Keratinocyte (primary cell): ENCODE measurements at regions not wholly inside any gene's neighbourhood (a gene's known extent, or its start where the extent isn't known, plus 50 kb on each side); places are given as distances from the start of the nearest gene placed in this dataset.

Source experiments
- CTCF ChIP-seq, 3 experiments: IDR thresholded peaks in 1 of 3; conservative IDR thresholded peaks in 1 of 3; optimal IDR thresholded peaks in 1 of 3; 2 replicates in 2 of 3; 3 replicates in 1 of 3; pipeline versions ENCODE3 to v1.5.1; 2011; ENCODE audit warnings: low read length in 3 of 3, mild to moderate bottlenecking in 3 of 3, moderate library complexity in 2 of 3, control low read depth in 1 of 3, inconsistent platforms in 1 of 3; ENCODE audit not compliant: insufficient read depth in 2 of 3; ENCODE audit errors: extremely low read depth in 1 of 3
- EZH2 ChIP-seq: IDR thresholded peaks from one replicate; pipeline ENCODE4 v1.6.1; 2012; ENCODE audit warnings: inconsistent platforms, mild to moderate bottlenecking, low read length, moderate library complexity

DNA sequence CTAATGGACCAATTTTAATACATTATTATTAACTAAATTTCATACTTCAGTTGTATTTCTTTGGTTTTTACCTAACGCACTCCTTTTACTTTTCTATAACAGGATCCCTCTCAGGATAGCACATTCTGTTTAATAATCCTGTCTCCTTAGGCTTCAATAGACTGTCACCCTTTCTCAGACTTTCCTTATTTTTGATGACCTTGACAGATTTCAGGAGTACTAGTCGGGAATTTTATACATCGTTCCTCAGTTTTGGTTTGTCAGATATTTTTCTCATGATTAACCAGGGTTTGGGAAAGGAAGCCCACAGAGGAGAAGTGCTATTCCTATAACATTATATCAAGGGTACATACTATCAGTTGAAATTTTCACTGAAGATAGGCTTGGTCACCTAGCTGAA, 768.0 kb upstream of the GJE1 start:
- TF ChIP-seq CTCF (optimal IDR thresholded peaks at IDR 0.05 in 1 of 3, IDR thresholded peaks at IDR 0.05 in 1 of 3, conservative IDR thresholded peaks at IDR 0.05 in 1 of 3; ENCODE audit: extremely low read depth in 1 of 3, insufficient read depth in 2 of 3, low read length in 3 of 3): no peak
- TF ChIP-seq EZH2: no peak
